NCI-H69 (cell line): ENCODE measurements at regions not wholly inside any gene's neighbourhood (a gene's known extent, or its start where the extent isn't known, plus 50 kb on each side); places are given as distances from the start of the nearest gene placed in this dataset.
"Not testable (repeated sequence)": the region's sequence is repeated elsewhere in the genome, so short reads cannot be mapped to it uniquely, and the experiment has no call there.

Experiments used
- DNase-seq: peaks from one replicate; lab custom pipeline; 2025; lab: John Stamatoyannopoulos, UW

DNA sequence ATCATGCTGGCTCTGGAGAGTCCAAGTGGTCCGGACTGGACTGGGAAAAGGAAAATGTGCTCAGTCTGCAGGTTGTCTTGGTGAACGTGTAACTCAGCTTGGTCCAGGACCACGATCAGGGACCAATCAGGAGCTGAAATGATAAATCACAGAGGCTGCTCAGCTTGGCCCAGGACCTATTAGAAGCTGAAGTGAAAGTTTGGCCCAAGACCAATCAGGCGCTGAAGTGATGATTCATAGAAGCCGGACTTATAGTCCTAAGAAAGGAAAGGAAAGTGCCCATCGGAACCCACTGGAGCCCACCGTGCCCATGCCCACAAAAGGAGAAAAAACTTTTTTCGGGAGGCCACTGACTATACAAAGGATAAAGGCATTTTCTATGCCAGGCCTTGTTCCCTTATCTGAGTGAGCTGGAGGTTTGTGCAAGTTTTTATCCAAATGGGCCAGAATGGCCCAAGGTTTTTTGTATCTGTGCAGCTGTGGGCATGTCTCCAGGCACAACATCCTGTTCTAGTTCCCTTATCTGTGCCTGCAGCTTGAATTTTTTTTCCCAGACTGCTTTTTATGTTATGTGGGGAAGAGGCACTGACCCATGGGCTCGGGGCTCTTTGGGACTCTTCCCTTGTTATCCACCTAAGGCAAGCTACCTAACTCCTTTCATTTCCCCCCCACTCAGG lies 194.4 kb downstream of the FAM133A start:
- DNase-seq: no peak

DNA sequence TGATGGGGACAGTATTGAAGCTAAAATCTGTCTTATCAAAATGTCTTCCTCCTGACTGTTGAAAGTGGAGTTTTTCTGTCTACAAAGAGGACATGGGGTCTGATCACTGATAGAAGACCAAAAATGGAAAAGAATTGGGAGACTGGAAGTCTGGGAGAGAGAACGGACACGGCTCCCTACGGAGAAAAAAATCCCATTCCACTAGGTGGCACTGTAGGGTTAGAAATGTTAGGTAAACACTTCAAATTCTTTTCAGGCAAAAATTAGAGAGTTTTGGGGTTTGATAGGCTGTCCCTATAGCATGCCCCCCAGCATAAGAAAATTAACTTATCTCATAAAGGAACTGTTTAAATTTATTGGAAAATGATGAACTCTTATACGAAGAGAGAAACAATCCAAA lies 200.5 kb downstream of the FAM133A start:
- peak; percentile 44 for DNase-seq

DNA sequence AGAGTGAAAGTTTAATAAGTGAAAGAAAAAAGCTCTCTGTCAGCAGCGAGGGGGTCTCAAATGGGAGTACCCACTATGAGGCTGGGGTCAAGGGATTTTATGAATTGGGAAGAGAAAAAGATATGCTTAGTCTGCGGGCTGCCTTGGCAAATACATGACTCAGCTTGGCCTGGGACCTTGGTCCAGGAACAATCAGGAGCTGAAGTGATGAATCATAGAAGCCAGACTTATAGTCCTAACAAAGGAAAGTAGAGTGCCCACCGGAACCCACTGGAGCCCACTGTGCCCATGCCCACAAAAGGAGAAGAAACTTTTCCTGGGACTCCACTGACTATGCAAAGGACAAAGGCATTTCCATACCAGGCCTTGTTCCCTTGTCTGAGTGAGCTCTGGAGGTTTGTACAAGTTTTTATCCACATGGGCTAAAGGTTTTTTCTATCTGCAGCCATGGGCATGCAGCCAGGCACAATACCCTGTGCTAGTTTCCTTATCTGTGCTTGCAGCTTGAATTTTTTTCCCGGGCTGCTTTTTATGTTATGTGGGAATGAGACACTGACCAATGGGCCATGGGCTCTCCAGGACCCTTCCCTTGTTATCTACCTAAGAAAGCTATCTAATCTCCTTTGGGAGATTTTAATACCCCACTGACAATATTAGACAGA lies 201.7 kb downstream of the FAM133A start:
- no peak for DNase-seq

DNA sequence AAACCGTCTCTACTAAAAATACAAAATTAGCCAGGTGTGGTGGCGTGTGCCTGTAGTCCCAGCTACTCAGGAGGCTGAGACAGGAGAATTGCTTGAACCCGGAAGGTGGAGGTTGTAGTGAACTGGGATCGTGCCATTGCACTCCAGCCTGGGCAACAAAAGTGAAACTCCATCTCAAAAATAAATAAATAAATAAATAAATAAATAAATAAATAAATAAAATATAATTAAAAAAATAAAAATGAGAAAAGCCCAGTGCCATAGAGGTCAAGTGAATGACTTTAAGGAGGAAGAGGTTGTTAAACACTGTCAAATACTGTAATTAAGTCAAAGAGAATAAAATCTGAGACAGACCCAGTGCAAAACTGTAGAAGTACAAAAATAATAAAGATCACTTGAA lies 247.0 kb downstream of the FAM133A start:
- DNase-seq: not testable (repeated sequence)

DNA sequence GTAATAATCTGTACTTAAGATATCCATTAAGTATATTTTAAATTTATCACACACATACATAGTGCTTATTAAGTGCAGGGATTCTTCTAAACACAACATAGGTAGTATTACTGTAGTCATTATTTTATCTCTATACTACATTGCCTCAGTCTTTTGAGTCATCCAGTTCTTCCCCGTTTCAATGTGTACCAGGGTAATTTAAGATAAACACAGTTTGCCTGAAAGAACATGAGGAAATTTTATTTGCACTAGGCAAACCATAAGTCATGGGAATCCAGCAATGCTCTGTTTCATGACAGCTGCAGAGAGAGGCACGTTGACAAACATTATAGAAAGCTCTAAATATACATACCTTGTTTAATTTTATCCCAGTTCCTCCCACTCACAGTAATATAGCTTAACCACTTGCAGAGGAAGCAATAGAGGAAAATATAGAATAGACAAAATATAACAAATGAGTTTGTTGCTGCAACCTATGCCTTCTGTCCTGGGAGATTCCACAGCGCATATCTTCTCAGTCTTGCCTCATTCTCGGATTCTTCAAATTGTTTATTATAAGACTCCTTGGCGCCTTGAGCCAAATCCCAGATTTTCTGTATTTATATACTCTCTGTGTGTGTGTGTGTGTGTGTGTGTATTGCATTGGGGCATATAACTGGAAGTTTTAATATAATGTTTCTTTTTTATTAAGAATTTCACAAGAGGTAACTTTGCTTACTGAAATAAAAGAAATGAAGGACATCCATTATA lies 258.6 kb downstream of the FAM133A start:
- DNase-seq: peak; percentile 44

DNA sequence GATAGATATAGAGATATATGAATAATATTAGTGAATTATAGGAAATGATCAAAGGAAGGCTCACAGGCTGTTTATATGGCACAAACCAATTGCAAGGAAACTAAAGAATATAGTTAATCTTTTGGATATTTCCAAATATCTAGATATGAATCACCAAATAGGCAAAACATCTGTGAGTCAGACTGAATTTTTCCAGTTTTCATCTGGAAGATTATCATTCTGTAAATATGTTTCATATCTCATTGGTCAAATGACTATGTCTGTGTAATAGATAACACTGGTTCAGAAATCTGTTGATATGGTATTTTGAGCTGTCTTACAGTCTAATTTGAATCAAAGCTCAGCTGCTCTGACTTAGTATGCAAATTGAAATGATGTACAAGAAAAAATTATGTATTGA lies 303.6 kb downstream of the FAM133A start:
- DNase-seq: no peak

DNA sequence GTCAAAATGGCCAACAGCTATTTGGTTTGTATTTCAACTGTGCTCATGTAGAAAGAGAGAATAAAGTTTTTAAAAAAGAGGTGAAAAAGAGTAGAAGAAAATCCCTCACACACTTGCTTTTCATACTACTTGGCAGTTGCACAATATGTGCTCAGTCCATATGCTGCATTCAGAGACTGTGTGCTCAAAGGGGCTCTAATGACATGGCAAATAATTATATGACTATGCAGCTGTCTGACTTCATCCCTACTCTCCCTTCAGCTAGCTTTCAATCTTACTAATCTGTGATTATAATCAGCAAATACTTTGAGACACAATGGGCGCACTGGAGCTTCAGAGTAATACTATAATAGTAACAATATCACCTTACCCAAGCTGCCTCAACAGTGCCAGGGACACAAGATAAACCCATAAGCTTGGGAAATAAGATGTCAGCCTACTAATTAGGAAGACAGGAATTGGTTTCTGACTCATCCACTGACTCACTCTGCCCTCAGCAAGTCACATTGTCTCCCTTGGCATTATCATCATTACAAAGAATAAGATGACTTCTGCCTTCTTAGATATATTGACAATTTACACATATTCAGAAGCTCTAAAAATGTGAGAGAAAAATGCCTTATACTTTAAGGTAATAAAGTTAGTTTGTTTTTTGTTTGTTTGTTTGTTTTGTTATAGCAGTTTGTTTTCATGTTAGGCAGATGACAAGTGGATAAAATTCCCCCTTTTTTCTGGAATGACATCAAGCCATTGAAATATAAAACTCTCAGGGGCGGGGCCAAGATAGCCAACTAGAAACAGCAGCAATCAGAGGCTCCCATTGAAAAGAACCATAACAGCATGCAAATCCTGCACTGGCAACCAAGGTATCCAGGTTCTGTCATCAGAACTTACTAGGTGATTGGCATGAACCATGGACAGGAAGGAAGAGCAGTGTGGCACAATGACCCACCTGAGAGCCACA lies 311.6 kb downstream of the FAM133A start:
- DNase-seq: peak; percentile 84
